ENCODE measurements at regions not wholly inside any gene's neighbourhood (a gene's known extent, or its start where the extent isn't known, plus 50 kb on each side); places are given as distances from the start of the nearest gene placed in this dataset.
"Not testable (repeated sequence)": the region's sequence is repeated elsewhere in the genome, so short reads cannot be mapped to it uniquely, and the experiment has no call there.

DNA sequence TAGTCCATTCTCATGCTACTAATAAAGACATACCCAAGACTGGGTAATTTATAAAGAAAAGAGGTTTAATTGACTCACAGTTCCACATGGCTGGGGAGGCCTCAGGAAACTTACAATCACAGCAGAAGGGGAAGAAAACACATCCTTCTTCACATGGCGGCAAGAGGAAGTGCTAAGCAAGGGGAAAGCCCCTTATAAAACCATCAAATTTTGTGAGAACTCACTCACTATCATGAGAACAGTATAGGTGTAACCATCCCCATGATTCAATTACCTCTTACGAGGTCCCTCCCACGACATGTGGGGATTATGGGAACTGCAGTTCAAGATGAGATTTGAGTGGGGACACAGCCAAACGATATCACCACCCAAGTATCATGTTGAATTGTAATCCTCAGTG lies 52.7 kb upstream of the FOXO6 start:
- intact Hi-C loops (cut with DNase I); H3K27me3 ChIP-seq (replicated peaks; ENCODE audit: insufficient read depth); H3K36me3 ChIP-seq; H3K4me1 ChIP-seq (replicated peaks); H3K9me3 ChIP-seq; H3K4me3 ChIP-seq; H3K27ac ChIP-seq; DNase-seq (ENCODE audit: low spot score): not testable (repeated sequence)
- WGBS = 81% methylated on average over 4 of the region's 4 CpGs

DNA sequence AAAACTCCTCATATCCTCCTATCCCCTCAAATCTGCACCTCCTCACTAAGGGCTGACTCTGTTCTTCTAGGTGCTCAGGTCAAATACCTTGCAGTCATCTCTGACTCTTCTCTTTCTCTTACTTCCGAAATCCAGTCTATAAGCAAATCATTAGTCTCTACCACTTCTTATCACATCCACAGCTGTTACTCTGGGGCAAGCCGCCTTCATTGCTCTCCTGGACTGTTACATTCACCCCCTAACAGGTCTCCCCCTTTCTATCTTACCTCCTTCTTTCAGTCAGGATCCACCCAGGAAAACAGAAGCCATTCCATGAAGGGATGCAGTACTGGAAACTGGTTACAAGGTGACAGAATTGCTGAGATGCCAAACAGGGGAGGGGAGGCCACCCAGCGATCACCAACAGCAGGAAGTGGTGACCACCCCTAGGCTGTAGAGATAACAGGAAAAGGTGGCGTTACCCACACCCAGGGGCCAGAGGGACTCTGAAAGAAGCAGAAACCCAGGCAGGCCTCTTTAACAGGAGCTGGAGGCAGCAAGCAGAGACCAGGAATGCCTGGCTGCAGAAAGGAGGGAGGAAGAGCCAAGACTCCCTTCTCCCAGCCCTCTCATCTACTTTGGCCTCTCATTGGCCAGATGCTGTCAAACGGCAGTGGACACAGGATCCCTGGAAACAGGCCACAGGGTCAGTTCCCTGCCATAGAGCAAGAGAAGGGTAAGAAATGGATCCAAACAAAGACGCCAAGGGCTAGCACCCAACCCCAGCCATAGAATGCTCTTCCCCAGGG lies 55.5 kb upstream of the FOXO6 start:
- H3K4me3 ChIP-seq = no peak overlapping the region
- H3K4me1 ChIP-seq (replicated peaks) = no peaks in the 10 kb centered on the region
- DNase-seq (ENCODE audit: low spot score) = no peak
- TF ChIP-seq, protein P1, sequence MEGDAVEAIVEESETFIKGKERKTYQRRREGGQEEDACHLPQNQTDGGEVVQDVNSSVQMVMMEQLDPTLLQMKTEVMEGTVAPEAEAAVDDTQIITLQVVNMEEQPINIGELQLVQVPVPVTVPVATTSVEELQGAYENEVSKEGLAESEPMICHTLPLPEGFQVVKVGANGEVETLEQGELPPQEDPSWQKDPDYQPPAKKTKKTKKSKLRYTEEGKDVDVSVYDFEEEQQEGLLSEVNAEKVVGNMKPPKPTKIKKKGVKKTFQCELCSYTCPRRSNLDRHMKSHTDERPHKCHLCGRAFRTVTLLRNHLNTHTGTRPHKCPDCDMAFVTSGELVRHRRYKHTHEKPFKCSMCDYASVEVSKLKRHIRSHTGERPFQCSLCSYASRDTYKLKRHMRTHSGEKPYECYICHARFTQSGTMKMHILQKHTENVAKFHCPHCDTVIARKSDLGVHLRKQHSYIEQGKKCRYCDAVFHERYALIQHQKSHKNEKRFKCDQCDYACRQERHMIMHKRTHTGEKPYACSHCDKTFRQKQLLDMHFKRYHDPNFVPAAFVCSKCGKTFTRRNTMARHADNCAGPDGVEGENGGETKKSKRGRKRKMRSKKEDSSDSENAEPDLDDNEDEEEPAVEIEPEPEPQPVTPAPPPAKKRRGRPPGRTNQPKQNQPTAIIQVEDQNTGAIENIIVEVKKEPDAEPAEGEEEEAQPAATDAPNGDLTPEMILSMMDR (IDR thresholded peaks at IDR 0.05) = no peak
- TF ChIP-seq POLR2A (IDR thresholded peaks at IDR 0.05) (no peak), POLR2AphosphoS5 (IDR thresholded peaks at IDR 0.05) (no peak)
- no peaks in the 10 kb centered on the region for H3K36me3 ChIP-seq
- H3K27ac ChIP-seq = no peak overlapping the region
- WGBS = 71% methylated on average over 6 of the region's 6 CpGs
- H3K27me3 ChIP-seq (replicated peaks; ENCODE audit: insufficient read depth) = no peaks in the 10 kb centered on the region
- intact Hi-C loops (cut with DNase I) = no loop called here
- no peaks in the 10 kb centered on the region for H3K9me3 ChIP-seq

DNA sequence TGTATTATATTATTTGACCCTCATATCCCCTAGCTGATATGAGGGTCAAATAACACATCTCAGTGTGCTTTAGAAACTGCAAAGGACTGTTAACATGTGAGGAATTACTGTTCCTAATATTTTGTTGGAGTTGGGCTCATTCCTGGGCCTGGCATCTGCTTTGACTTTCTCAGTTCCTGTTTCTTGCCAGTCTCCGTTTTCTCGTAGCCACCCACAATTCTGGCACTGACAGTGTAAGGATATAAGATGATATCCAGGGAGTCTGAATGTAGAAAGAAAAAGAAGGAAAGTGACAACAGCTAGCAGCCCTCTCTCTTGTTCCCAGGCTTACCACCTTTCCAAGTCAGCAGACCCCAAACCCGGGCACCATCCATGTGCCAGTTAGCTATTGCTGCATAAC lies 54.4 kb upstream of the SCMH1 start:
- H3K27ac ChIP-seq = no peak overlapping the region
- no peak for DNase-seq (ENCODE audit: low spot score)
- H3K4me1 ChIP-seq (replicated peaks) = no peaks in the 10 kb centered on the region
- WGBS = 89% methylated on average over 3 of the region's 3 CpGs
- no peaks in the 10 kb centered on the region for H3K9me3 ChIP-seq
- no peaks in the 10 kb centered on the region for H3K36me3 ChIP-seq
- no peak for TF ChIP-seq POLR2AphosphoS5 (IDR thresholded peaks at IDR 0.05)
- intact Hi-C loops (cut with DNase I) = no loop called here
- no peak overlapping the region for H3K4me3 ChIP-seq
- no peaks in the 10 kb centered on the region for H3K27me3 ChIP-seq (replicated peaks; ENCODE audit: insufficient read depth)

DNA sequence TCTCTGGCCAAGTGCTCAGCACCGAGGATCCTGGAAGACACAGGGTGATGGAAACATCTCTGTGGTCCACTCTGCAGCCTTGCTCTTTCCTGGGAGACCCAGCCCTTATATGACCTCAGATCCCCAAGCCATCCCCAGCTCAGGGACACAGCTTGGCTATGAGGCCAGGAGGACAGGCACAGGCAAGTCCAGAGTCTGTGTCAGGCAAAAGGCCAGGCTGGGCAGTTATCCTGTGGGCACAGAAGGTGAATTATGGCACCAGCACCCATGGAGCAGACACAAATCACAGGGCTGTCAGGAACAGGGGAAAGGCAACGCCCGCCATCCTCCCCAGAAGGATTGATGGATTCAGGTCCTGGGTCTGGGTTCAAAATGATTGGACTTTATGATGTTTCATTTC lies 52.1 kb upstream of the SCMH1 start:
- Histone ChIP-seq H3K4me1 (replicated peaks) (no peaks in the 10 kb centered on the region), H3K4me3 (no peak overlapping the region), H3K36me3 (no peaks in the 10 kb centered on the region), H3K27ac (no peak overlapping the region), H3K9me3 (no peaks in the 10 kb centered on the region), H3K27me3 (replicated peaks; ENCODE audit: insufficient read depth) (no peaks in the 10 kb centered on the region)
- TF ChIP-seq, protein P1 (IDR thresholded peaks at IDR 0.05) = no peak
- TF ChIP-seq POLR2AphosphoS5 (IDR thresholded peaks at IDR 0.05) (no peak), POLR2A (IDR thresholded peaks at IDR 0.05) (no peak)
- DNase-seq (ENCODE audit: low spot score) = peak; percentile 24
- intact Hi-C loops (cut with DNase I) = no loop called here
- WGBS = 27% methylated on average over 3 of the region's 3 CpGs

DNA sequence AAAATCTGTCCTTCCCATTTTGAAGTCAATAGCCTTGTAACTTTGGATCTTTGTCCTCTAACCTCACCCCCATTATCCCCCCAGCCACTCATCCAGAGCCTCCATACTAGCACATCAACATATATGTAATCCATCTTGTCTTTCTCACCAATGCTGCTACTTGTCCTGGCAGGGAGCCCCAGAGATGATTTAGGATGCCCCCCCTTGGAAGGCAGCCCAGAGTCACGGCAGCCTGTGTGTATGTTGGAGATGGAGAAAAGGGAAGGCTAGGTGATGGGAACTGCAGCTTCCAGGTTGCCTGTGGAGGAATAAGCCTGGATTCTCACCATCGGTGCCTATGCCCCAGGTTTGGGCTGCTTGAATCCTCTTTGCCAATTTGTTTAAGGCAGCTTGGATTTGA lies 51.7 kb upstream of the SCMH1 start:
- DNase-seq (ENCODE audit: low spot score) = no peak
- no peaks in the 10 kb centered on the region for H3K9me3 ChIP-seq
- intact Hi-C loops (cut with DNase I) = no loop called here
- H3K4me3 ChIP-seq = no peak overlapping the region
- H3K4me1 ChIP-seq (replicated peaks) = no peaks in the 10 kb centered on the region
- H3K27me3 ChIP-seq (replicated peaks; ENCODE audit: insufficient read depth) = no peaks in the 10 kb centered on the region
- H3K27ac ChIP-seq = no peak overlapping the region
- no peaks in the 10 kb centered on the region for H3K36me3 ChIP-seq
- WGBS = 24% methylated on average over 2 of the region's 2 CpGs
- TF ChIP-seq, protein P1 (IDR thresholded peaks at IDR 0.05) = no peak
- TF ChIP-seq POLR2A (IDR thresholded peaks at IDR 0.05) (no peak), POLR2AphosphoS5 (IDR thresholded peaks at IDR 0.05) (no peak)

Measured in prostate gland (tissue), 2 donors.